ENCODE measurements at regions not wholly inside any gene's neighbourhood (a gene's known extent, or its start where the extent isn't known, plus 50 kb on each side); places are given as distances from the start of the nearest gene placed in this dataset.
A peak's percentile ranks its signal among the peaks of the same experiment; 100 is the strongest.

- no peaks in the 10 kb centered on the region for H3K27me3 ChIP-seq (ENCODE audit: control insufficient read depth in 3 of 3, insufficient read depth in 3 of 3, low read length in 2 of 3)
- no peak for ATAC-seq (ENCODE audit: insufficient read depth, low FRiP score)
- TF ChIP-seq CTCF (IDR thresholded peaks at IDR 0.05; ENCODE audit: control extremely low read depth, extremely low read depth), result no peak
- H3K36me3 ChIP-seq (ENCODE audit: control insufficient read depth in 4 of 4, insufficient read depth in 4 of 4, low read length in 4 of 4), result no peaks in the 10 kb centered on the region
- no peak overlapping the region for H3K27ac ChIP-seq (ENCODE audit: low read depth in 1 of 2, low read length in 1 of 2)
- H3K9ac ChIP-seq (ENCODE audit: insufficient read depth in 1 of 2, low read length in 2 of 2), result no peak overlapping the region
- H3K4me1 ChIP-seq (ENCODE audit: control insufficient read depth in 5 of 5, insufficient read depth in 5 of 5, low read length in 5 of 5), result no peaks in the 10 kb centered on the region
- H3K9me3 ChIP-seq (ENCODE audit: control insufficient read depth in 4 of 4, insufficient read depth in 3 of 4, low read length in 3 of 4), result peaks cover 0 to 7% (median 1%) of the 10 kb centered on the region in 4 donors
- H3K4me3 ChIP-seq, result no peak overlapping the region
- DNase-seq, result no peak
- WGBS, 2 donors, result 77 to 90% methylated on average over 2 of the region's 2 CpGs
Measured at GRCh38 chr5:99334936-99335335, 406.1 kb upstream of the CHD1 start.

- H3K9ac ChIP-seq (ENCODE audit: insufficient read depth in 1 of 2, low read length in 2 of 2), result no peak overlapping the region
- H3K36me3 ChIP-seq (ENCODE audit: control insufficient read depth in 4 of 4, insufficient read depth in 4 of 4, low read length in 4 of 4), result no peaks in the 10 kb centered on the region
- no peak overlapping the region for H3K4me3 ChIP-seq
- WGBS, 2 donors, result 56 to 80% methylated on average over 1 of the region's 1 CpG
- no peak for ATAC-seq (ENCODE audit: insufficient read depth, low FRiP score)
- DNase-seq, result no peak
- H3K9me3 ChIP-seq (ENCODE audit: control insufficient read depth in 4 of 4, insufficient read depth in 3 of 4, low read length in 3 of 4), result peaks cover 0 to 3% (median 1%) of the 10 kb centered on the region in 4 donors
- no peaks in the 10 kb centered on the region for H3K27me3 ChIP-seq (ENCODE audit: control insufficient read depth in 3 of 3, insufficient read depth in 3 of 3, low read length in 2 of 3)
- no peak overlapping the region for H3K27ac ChIP-seq (ENCODE audit: low read depth in 1 of 2, low read length in 1 of 2)
- H3K4me1 ChIP-seq (ENCODE audit: control insufficient read depth in 5 of 5, insufficient read depth in 5 of 5, low read length in 5 of 5), result no peaks in the 10 kb centered on the region
- TF ChIP-seq CTCF (IDR thresholded peaks at IDR 0.05; ENCODE audit: control extremely low read depth, extremely low read depth), result no peak
Measured at GRCh38 chr5:99331061-99331460, 402.3 kb upstream of the CHD1 start.

- no peak for TF ChIP-seq CTCF (IDR thresholded peaks at IDR 0.05; ENCODE audit: control extremely low read depth, extremely low read depth)
Measured at GRCh38 chr5:99320436-99320835, 391.6 kb upstream of the CHD1 start.

GRCh38 chr5:99317136-99317535 is 388.3 kb upstream of the CHD1 start:
- no peak for TF ChIP-seq CTCF (IDR thresholded peaks at IDR 0.05; ENCODE audit: control extremely low read depth, extremely low read depth)
- DNase-seq (no peak), ATAC-seq (ENCODE audit: insufficient read depth, low FRiP score) (no peak)
- Histone ChIP-seq H3K36me3 (ENCODE audit: control insufficient read depth in 4 of 4, insufficient read depth in 4 of 4, low read length in 4 of 4) (no peaks in the 10 kb centered on the region), H3K27me3 (ENCODE audit: control insufficient read depth in 3 of 3, insufficient read depth in 3 of 3, low read length in 2 of 3) (no peaks in the 10 kb centered on the region), H3K9me3 (ENCODE audit: control insufficient read depth in 4 of 4, insufficient read depth in 3 of 4, low read length in 3 of 4) (peaks cover 0 to 2% (median 0%) of the 10 kb centered on the region in 4 donors), H3K9ac (ENCODE audit: insufficient read depth in 1 of 2, low read length in 2 of 2) (no peak overlapping the region), H3K4me3 (no peak overlapping the region), H3K27ac (ENCODE audit: low read depth in 1 of 2, low read length in 1 of 2) (no peak overlapping the region), H3K4me1 (ENCODE audit: control insufficient read depth in 5 of 5, insufficient read depth in 5 of 5, low read length in 5 of 5) (peaks cover 0 to 24% (median 0%) of the 10 kb centered on the region in 5 donors)
- 64 to 73% methylated on average over 4 of the region's 4 CpGs for WGBS, 2 donors

More at GRCh38 chr5:99320436-99320835, 391.6 kb upstream of the CHD1 start:
- 56% methylated on average over 5 of the region's 5 CpGs for WGBS, 2 donors
- no peak overlapping the region for H3K27ac ChIP-seq (ENCODE audit: low read depth in 1 of 2, low read length in 1 of 2)
- H3K27me3 ChIP-seq (ENCODE audit: control insufficient read depth in 3 of 3, insufficient read depth in 3 of 3, low read length in 2 of 3), result no peaks in the 10 kb centered on the region
- no peaks in the 10 kb centered on the region for H3K36me3 ChIP-seq (ENCODE audit: control insufficient read depth in 4 of 4, insufficient read depth in 4 of 4, low read length in 4 of 4)
- ATAC-seq (ENCODE audit: insufficient read depth, low FRiP score), result no peak
- DNase-seq, result peak in 2 of 3 donors; percentile 24 to 54
- peaks cover 0 to 7% (median 0%) of the 10 kb centered on the region in 5 donors for H3K4me1 ChIP-seq (ENCODE audit: control insufficient read depth in 5 of 5, insufficient read depth in 5 of 5, low read length in 5 of 5)
- peaks cover 0 to 2% (median 0%) of the 10 kb centered on the region in 4 donors for H3K9me3 ChIP-seq (ENCODE audit: control insufficient read depth in 4 of 4, insufficient read depth in 3 of 4, low read length in 3 of 4)
- H3K4me3 ChIP-seq, result no peak overlapping the region
- H3K9ac ChIP-seq (ENCODE audit: insufficient read depth in 1 of 2, low read length in 2 of 2), result no peak overlapping the region

All from lung (tissue), 11 donors.